KMS-11 (cell line): ENCODE measurements at regions not wholly inside any gene's neighbourhood (a gene's known extent, or its start where the extent isn't known, plus 50 kb on each side); places are given as distances from the start of the nearest gene placed in this dataset.

Source experiments
- H2AFZ ChIP-seq: fragments of 200-600 bp; sonication (generic); 2 replicates; pipeline ENCODE4 v1.6.1; 2016; ENCODE audit warnings: antibody characterized with exemption, mixed run types, low read depth
- H3K27ac ChIP-seq: fragments of 200-600 bp; sonication (generic); 2 replicates; pipeline ENCODE4 v1.6.1; 2016; ENCODE audit warnings: mild to moderate bottlenecking, mixed run types
- H3K27me3 ChIP-seq: fragments of 200-600 bp; sonication (generic); 2 replicates; pipeline ENCODE4 v1.6.1; 2017; ENCODE audit warnings: mild to moderate bottlenecking, low read depth, mixed run types, moderate library complexity; ENCODE audit not compliant: insufficient read depth
- H3K36me3 ChIP-seq: fragments of 200-600 bp; sonication (generic); 2 replicates; pipeline ENCODE4 v1.6.1; 2017; ENCODE audit warnings: mild to moderate bottlenecking, mixed run types; ENCODE audit not compliant: insufficient read depth
- H3K4me1 ChIP-seq: fragments of 200-600 bp; sonication (generic); 2 replicates; pipeline ENCODE4 v1.6.1; 2016; ENCODE audit warnings: mild to moderate bottlenecking, low read depth, mixed run types; ENCODE audit not compliant: poor library complexity, severe bottlenecking
- H3K4me2 ChIP-seq: fragments of 200-600 bp; sonication (generic); 2 replicates; pipeline ENCODE4 v1.7.0; 2016; ENCODE audit warnings: mild to moderate bottlenecking, mixed run types
- H3K4me3 ChIP-seq: fragments of 200-600 bp; sonication (generic); IDR thresholded peaks from 2 replicates; pipeline ENCODE4 v1.6.1; 2017; ENCODE audit warnings: low read depth, low read length, mixed read lengths; ENCODE audit not compliant: insufficient read depth
- H3K79me2 ChIP-seq: fragments of 200-600 bp; sonication (generic); 2 replicates; pipeline ENCODE4 v1.6.1; 2016; ENCODE audit warnings: low read depth, mixed run types; ENCODE audit not compliant: insufficient read depth
- H3K9ac ChIP-seq: fragments of 200-600 bp; sonication (generic); 2 replicates; pipeline ENCODE4 v1.6.1; 2016; ENCODE audit warnings: mild to moderate bottlenecking, mixed run types
- H4K20me1 ChIP-seq: fragments of 200-600 bp; sonication (generic); 2 replicates; pipeline ENCODE4 v1.6.1; 2016; ENCODE audit warnings: mild to moderate bottlenecking, mixed run types; ENCODE audit not compliant: insufficient read depth
- CTCF ChIP-seq: fragments of 200-600 bp; sonication (generic); conservative IDR thresholded peaks from 2 replicates; pipeline ENCODE4 v1.6.1; 2017; ENCODE audit warnings: low read depth, mild to moderate bottlenecking, antibody characterized with exemption, low read length, moderate library complexity, mixed read lengths

DNA sequence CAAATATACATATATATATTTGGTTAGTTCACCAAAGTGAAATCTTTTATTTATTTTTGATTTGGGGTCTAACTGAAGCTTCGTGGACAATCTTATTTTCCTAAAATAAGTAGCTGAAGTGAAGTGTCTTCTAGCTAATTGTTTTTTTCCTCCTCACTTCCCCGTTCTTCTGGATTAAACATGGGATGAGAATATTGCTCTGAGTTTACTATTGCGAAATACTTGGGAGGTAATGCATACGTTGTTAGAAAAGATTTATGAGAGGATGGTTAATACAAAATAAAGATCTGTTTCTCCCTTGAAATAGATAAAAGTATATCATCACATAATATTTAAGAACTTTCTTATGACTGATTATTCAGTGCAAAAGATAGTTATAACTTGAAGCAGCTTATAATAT is 228.3 kb upstream of the TPK1 start:
- no peak overlapping the region for H3K4me3 ChIP-seq
- H3K27me3 ChIP-seq, result no peaks in the 10 kb centered on the region
- H2AFZ ChIP-seq, result no peak overlapping the region
- no peak for TF ChIP-seq CTCF
- H3K27ac ChIP-seq, result no peak overlapping the region
- H4K20me1 ChIP-seq, result no peaks in the 10 kb centered on the region
- no peaks in the 10 kb centered on the region for H3K79me2 ChIP-seq
- no peaks in the 10 kb centered on the region for H3K4me1 ChIP-seq
- no peaks in the 10 kb centered on the region; the same call in 1 of the 2 replicates for H3K36me3 ChIP-seq
- H3K4me2 ChIP-seq, result no peak overlapping the region
- H3K9ac ChIP-seq, result no peak overlapping the region

DNA sequence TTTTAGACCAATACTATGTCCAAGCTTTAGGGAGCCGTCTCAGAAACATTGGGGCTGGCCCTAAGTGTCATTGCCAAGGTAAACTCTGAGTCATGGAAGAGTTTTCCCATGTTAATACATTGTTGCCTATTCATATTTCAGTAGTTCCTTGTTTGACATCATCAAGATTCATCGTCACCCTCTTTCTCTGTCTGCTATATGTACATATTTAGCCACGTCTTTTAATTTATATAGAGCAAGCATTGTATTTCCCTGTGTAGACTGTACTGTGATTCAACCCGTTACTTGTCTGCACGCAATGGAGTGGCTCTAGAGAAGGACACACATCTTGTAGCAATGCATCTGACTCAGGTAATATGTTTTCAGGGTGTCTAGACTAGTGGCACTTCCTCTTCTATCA is 217.9 kb upstream of the TPK1 start:
- no peak for TF ChIP-seq CTCF
- Histone ChIP-seq H2AFZ (no peak overlapping the region), H3K9ac (no peak overlapping the region), H3K4me1 (no peaks in the 10 kb centered on the region), H3K4me3 (no peak overlapping the region), H3K79me2 (no peaks in the 10 kb centered on the region), H3K4me2 (no peak overlapping the region), H4K20me1 (no peaks in the 10 kb centered on the region), H3K27me3 (no peaks in the 10 kb centered on the region), H3K36me3 (no peaks in the 10 kb centered on the region), H3K27ac (no peak overlapping the region)

DNA sequence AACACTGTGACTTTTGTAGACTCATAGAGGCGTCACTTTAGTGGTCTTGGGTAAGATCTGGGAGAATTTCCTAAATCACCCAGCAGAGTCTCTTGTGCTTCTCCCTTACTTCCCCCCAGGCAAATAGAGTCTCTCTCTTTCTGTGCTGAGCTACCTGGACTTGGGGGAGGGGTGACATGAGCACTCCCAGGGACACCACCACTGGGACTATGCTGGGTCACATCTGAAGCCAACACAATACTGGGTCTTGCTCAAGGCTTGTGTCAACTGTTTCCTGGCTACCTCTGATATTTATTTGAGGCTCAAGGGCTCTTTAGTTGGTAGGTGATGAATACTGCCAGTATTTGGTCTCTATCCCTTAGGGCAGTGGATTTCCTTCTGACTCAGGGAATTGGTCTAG is 214.6 kb upstream of the TPK1 start:
- H3K4me3 ChIP-seq, result no peak overlapping the region
- H3K27ac ChIP-seq, result no peak overlapping the region
- no peaks in the 10 kb centered on the region for H3K27me3 ChIP-seq
- no peak for TF ChIP-seq CTCF
- H3K79me2 ChIP-seq, result no peaks in the 10 kb centered on the region
- no peak overlapping the region for H3K4me2 ChIP-seq
- no peak overlapping the region for H2AFZ ChIP-seq
- H4K20me1 ChIP-seq, result no peaks in the 10 kb centered on the region
- H3K36me3 ChIP-seq, result no peaks in the 10 kb centered on the region
- H3K4me1 ChIP-seq, result no peaks in the 10 kb centered on the region
- no peak overlapping the region for H3K9ac ChIP-seq

DNA sequence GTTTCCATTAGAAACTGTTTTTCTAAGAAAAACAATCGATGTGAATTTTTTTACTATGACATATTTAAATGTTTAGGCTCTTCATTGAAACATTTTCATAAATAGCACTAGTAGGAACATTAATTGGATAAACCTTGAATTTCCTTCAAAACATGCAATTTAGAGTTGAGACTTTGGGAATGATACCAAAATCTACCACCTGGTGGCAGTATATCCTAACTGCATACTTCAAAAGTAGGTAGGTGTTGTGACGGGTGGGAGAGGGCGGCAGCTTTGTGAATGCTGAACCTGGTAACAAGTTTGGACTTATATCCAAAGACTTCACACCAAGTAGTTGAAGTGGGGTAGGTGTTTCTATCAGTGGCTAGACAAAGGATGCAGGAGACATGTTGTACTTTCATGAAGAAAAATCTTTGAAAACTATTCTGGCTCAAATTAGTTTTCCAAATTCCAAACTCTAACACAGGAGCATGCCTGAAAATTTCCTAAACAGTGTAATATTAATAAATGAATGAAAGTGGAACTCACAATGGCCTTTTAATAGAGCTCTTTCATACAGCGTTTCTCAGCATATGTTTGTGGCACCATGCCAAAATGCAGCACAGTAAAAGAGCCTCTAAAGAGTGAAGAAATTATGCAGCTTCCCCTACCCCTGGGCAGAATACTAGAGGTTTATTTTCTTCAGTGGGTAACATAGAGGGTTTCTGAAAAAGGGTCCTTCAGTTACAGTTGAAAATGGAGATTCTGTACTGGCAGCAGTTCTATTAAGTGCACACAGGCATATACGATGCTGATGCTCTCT is 201.0 kb upstream of the TPK1 start:
- no peak overlapping the region for H3K4me2 ChIP-seq
- H4K20me1 ChIP-seq, result no peaks in the 10 kb centered on the region
- no peaks in the 10 kb centered on the region; the same call in 1 of the 2 replicates for H3K36me3 ChIP-seq
- H3K27me3 ChIP-seq, result no peaks in the 10 kb centered on the region
- H3K4me1 ChIP-seq, result no peaks in the 10 kb centered on the region
- no peak overlapping the region for H3K4me3 ChIP-seq
- no peaks in the 10 kb centered on the region for H3K79me2 ChIP-seq
- H3K27ac ChIP-seq, result no peak overlapping the region
- H3K9ac ChIP-seq, result no peak overlapping the region
- TF ChIP-seq CTCF, result peak; percentile 97
- 0 out of 2 replicates have a peak overlapping the region, but pooled peaks have one; percentile 5 for H2AFZ ChIP-seq
